Astrocyte of the spinal cord (primary cell): ENCODE measurements at regions not wholly inside any gene's neighbourhood (a gene's known extent, or its start where the extent isn't known, plus 50 kb on each side); places are given as distances from the start of the nearest gene placed in this dataset.

Experiments used
- DNase-seq: peaks from one replicate; pipeline ENCODE4 v3.0.0; 2011; ENCODE audit warnings: low read depth, low spot score
- H3K4me3 ChIP-seq: 2 replicates; pipeline ENCODE4 v1.5.1; 2011; ENCODE audit warnings: low read depth, mild to moderate bottlenecking, low read length, moderate library complexity
- CTCF ChIP-seq: IDR thresholded peaks from 2 replicates; pipeline ENCODE4 v1.5.1; 2012; ENCODE audit warnings: low read depth, mild to moderate bottlenecking, low read length, inconsistent platforms
- in situ Hi-C: cut with HindIII; loops from 2 replicates; pipeline ENCODE4 v1.10.0; 2017; ENCODE audit warnings: low sequenced_read_pairs

- in situ Hi-C loops: no loop called here
These were observed 383.7 kb downstream of the CDH2 start for GRCh38 chr18:27793013-27793785.

GRCh38 chr18:27789406-27789805 lies 387.5 kb downstream of the CDH2 start:
- DNase-seq: no peak
- in situ Hi-C loops: no loop called here
- no peak overlapping the region for H3K4me3 ChIP-seq
- no peak for TF ChIP-seq CTCF

More at GRCh38 chr18:27793013-27793785, 383.7 kb downstream of the CDH2 start:
- DNase-seq: no peak
- TF ChIP-seq CTCF: no peak
- no peak overlapping the region for H3K4me3 ChIP-seq

- in situ Hi-C loops: no loop called here
- H3K4me3 ChIP-seq: no peak overlapping the region
- no peak for TF ChIP-seq CTCF
- no peak for DNase-seq
These were observed 389.4 kb downstream of the CDH2 start for GRCh38 chr18:27787547-27787946.

- in situ Hi-C loops: no loop called here
These were observed 391.0 kb downstream of the CDH2 start for GRCh38 chr18:27785815-27786471.

DNA sequence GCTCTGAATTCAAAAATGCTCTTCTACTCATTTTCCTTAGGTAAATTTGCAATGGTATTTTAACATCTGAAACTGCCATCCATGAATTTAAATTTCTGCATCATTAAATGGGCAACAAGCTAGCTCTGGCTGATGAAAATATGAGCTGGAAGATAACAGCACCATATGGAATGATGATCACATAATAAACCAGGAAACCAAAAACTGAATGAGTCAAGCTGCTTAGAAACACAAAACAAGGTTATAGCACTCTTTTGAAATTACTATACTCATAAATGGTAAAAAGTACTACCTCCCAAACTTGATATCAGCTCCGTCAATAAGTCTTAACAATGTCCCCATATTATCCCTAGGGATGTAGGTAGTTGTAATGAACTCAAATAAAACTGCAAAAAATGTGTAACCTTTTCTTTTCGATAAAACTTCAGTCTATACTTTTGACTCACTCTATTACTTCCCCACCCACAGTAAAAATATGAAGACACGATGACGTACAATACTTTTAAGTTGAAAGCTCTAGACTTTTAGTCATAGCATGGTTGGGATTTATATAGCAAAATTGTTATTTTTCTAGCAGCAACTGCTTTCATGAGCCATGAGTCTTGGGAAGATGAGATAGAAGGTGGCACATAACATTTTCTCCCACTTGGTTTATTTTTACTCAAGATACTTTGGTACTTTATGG lies 396.7 kb downstream of the CDH2 start:
- in situ Hi-C loops: no loop called here
- TF ChIP-seq CTCF: no peak
- no peak overlapping the region for H3K4me3 ChIP-seq
- DNase-seq: peak; percentile 38

More at GRCh38 chr18:27785815-27786471, 391.0 kb downstream of the CDH2 start:
- H3K4me3 ChIP-seq: no peak overlapping the region
- no peak for DNase-seq
- TF ChIP-seq CTCF: no peak

DNA sequence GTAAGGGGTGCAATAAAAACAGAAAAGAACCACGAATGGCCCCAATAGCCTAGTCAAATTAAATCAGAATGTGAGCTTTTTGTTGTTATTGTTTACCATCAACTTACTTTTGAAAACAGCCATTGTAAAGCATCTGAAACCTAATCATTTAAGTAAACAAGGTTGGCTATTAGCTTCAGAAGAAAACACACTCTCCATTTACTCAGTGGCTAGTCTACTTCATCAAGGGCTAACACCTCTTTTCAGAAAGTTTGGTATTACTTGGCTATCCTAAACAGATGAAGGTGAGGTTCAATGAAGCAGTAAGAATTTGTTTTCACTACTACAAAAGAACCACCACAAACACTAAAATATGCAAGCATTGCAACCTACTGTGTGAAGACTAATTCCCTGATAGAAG lies 398.0 kb downstream of the CDH2 start:
- no peak overlapping the region for H3K4me3 ChIP-seq
- no peak for TF ChIP-seq CTCF
- in situ Hi-C loops: no loop called here
- no peak for DNase-seq
